ENCODE measurements at regions not wholly inside any gene's neighbourhood (a gene's known extent, or its start where the extent isn't known, plus 50 kb on each side); places are given as distances from the start of the nearest gene placed in this dataset.

- no peak overlapping the region for H2AFZ ChIP-seq (ENCODE audit: low read depth, low read length)
- no peaks in the 10 kb centered on the region for H3F3A ChIP-seq (ENCODE audit: insufficient read depth, low read length, poor library complexity, severe bottlenecking)
- H3K4me3 ChIP-seq (ENCODE audit: low read length): no peak overlapping the region
- H3K27ac ChIP-seq (ENCODE audit: low read length): no peak overlapping the region
- H3K9ac ChIP-seq (ENCODE audit: low read length): no peak overlapping the region
- no peak for TF ChIP-seq REST (IDR thresholded peaks at IDR 0.05; ENCODE audit: borderline replicate concordance)
- TF ChIP-seq CTCF (IDR thresholded peaks at IDR 0.05; ENCODE audit: poor library complexity, severe bottlenecking): no peak
- no peak for TF ChIP-seq EP300 (conservative IDR thresholded peaks at IDR 0.05; ENCODE audit: poor library complexity, severe bottlenecking)
- TF ChIP-seq POLR2AphosphoS5 (IDR thresholded peaks at IDR 0.05): no peak
- TF ChIP-seq SMC3 (conservative IDR thresholded peaks at IDR 0.05; ENCODE audit: poor library complexity): no peak
- no peak for TF ChIP-seq RAD21 (conservative IDR thresholded peaks at IDR 0.05)
- no peak for TF ChIP-seq MXI1 (conservative IDR thresholded peaks at IDR 0.05; ENCODE audit: poor library complexity, severe bottlenecking)
- TF ChIP-seq TAF1 (IDR thresholded peaks at IDR 0.05; ENCODE audit: low read depth): no peak
- TF ChIP-seq EZH2 (IDR thresholded peaks at IDR 0.05; ENCODE audit: borderline replicate concordance, insufficient read depth, low read length, poor library complexity, severe bottlenecking): no peak
- H4K20me1 ChIP-seq (ENCODE audit: insufficient read depth): no peaks in the 10 kb centered on the region
- no peak overlapping the region for H3K4me2 ChIP-seq (ENCODE audit: low read length)
- no peaks in the 10 kb centered on the region for H3K9me2 ChIP-seq (ENCODE audit: insufficient read depth, low read length)
- no peaks in the 10 kb centered on the region for H3K36me3 ChIP-seq (ENCODE audit: insufficient read depth, low read length)
- H3K9me3 ChIP-seq (ENCODE audit: low read length): no peaks in the 10 kb centered on the region
- H3K27me3 ChIP-seq (ENCODE audit: insufficient read depth, low read depth, low read length): no peaks in the 10 kb centered on the region
- no peaks in the 10 kb centered on the region for H3K79me2 ChIP-seq (replicated peaks; ENCODE audit: insufficient read depth, low read length)
Measured at GRCh38 chr13:47399599-47399998, 502.7 kb upstream of the HTR2A start.

GRCh38 chr13:47397739-47398138, 500.9 kb upstream of the HTR2A start:
- no peaks in the 10 kb centered on the region for H3K27me3 ChIP-seq (ENCODE audit: insufficient read depth, low read depth, low read length)
- no peaks in the 10 kb centered on the region for H3K9me3 ChIP-seq (ENCODE audit: low read length)
- H3K4me3 ChIP-seq (ENCODE audit: low read length): no peak overlapping the region
- H4K20me1 ChIP-seq (ENCODE audit: insufficient read depth): no peaks in the 10 kb centered on the region
- H2AFZ ChIP-seq (ENCODE audit: low read depth, low read length): no peak overlapping the region
- H3K36me3 ChIP-seq (ENCODE audit: insufficient read depth, low read length): no peaks in the 10 kb centered on the region
- no peaks in the 10 kb centered on the region for H3K79me2 ChIP-seq (replicated peaks; ENCODE audit: insufficient read depth, low read length)
- no peak overlapping the region for H3K9ac ChIP-seq (ENCODE audit: low read length)
- no peaks in the 10 kb centered on the region for H3K9me2 ChIP-seq (ENCODE audit: insufficient read depth, low read length)
- no peak for TF ChIP-seq SMC3 (conservative IDR thresholded peaks at IDR 0.05; ENCODE audit: poor library complexity)
- no peak for TF ChIP-seq POLR2AphosphoS5 (IDR thresholded peaks at IDR 0.05)
- no peak for TF ChIP-seq RAD21 (conservative IDR thresholded peaks at IDR 0.05)
- H3K27ac ChIP-seq (ENCODE audit: low read length): no peak overlapping the region
- no peaks in the 10 kb centered on the region for H3F3A ChIP-seq (ENCODE audit: insufficient read depth, low read length, poor library complexity, severe bottlenecking)
- no peak overlapping the region for H3K4me2 ChIP-seq (ENCODE audit: low read length)

- H3K36me3 ChIP-seq (ENCODE audit: insufficient read depth, low read length): no peaks in the 10 kb centered on the region
- H3K4me2 ChIP-seq (ENCODE audit: low read length): no peak overlapping the region
- no peak overlapping the region for H3K4me3 ChIP-seq (ENCODE audit: low read length)
- H3K79me2 ChIP-seq (replicated peaks; ENCODE audit: insufficient read depth, low read length): no peaks in the 10 kb centered on the region
- H3F3A ChIP-seq (ENCODE audit: insufficient read depth, low read length, poor library complexity, severe bottlenecking): no peaks in the 10 kb centered on the region
- H3K9me2 ChIP-seq (ENCODE audit: insufficient read depth, low read length): no peaks in the 10 kb centered on the region
- H3K27ac ChIP-seq (ENCODE audit: low read length): no peak overlapping the region
- H4K20me1 ChIP-seq (ENCODE audit: insufficient read depth): no peaks in the 10 kb centered on the region
- H3K9me3 ChIP-seq (ENCODE audit: low read length): no peaks in the 10 kb centered on the region
- no peak overlapping the region for H2AFZ ChIP-seq (ENCODE audit: low read depth, low read length)
- H3K9ac ChIP-seq (ENCODE audit: low read length): no peak overlapping the region
- TF ChIP-seq SMC3 (conservative IDR thresholded peaks at IDR 0.05; ENCODE audit: poor library complexity) (no peak), POLR2AphosphoS5 (IDR thresholded peaks at IDR 0.05) (no peak), EP300 (conservative IDR thresholded peaks at IDR 0.05; ENCODE audit: poor library complexity, severe bottlenecking) (no peak), TAF1 (IDR thresholded peaks at IDR 0.05; ENCODE audit: low read depth) (no peak), EZH2 (IDR thresholded peaks at IDR 0.05; ENCODE audit: borderline replicate concordance, insufficient read depth, low read length, poor library complexity, severe bottlenecking) (no peak), REST (IDR thresholded peaks at IDR 0.05; ENCODE audit: borderline replicate concordance) (no peak), RAD21 (conservative IDR thresholded peaks at IDR 0.05) (no peak), MXI1 (conservative IDR thresholded peaks at IDR 0.05; ENCODE audit: poor library complexity, severe bottlenecking) (no peak), CTCF (IDR thresholded peaks at IDR 0.05; ENCODE audit: poor library complexity, severe bottlenecking) (no peak)
- H3K27me3 ChIP-seq (ENCODE audit: insufficient read depth, low read depth, low read length): no peaks in the 10 kb centered on the region
Measured at GRCh38 chr13:47396915-47397314, 500.1 kb upstream of the HTR2A start.

Measured in neural cell (in vitro differentiated cells).